HL-60 (cell line): ENCODE measurements at regions not wholly inside any gene's neighbourhood (a gene's known extent, or its start where the extent isn't known, plus 50 kb on each side); places are given as distances from the start of the nearest gene placed in this dataset.

Experiments used
- CTCF ChIP-seq: IDR thresholded peaks from one replicate; pipeline ENCODE4 v1.5.1; 2011; ENCODE audit warnings: low read length, control low read depth, inconsistent platforms; ENCODE audit not compliant: insufficient read depth
- GABPA ChIP-seq: IDR thresholded peaks from 2 replicates; pipeline ENCODE4 v1.6.1; 2012; ENCODE audit warnings: low read depth
- POLR2AphosphoS5 ChIP-seq: IDR thresholded peaks from 2 replicates; pipeline ENCODE4 v1.6.1; 2012; ENCODE audit warnings: low read depth
- SPI1 ChIP-seq: IDR thresholded peaks from 2 replicates; pipeline ENCODE4 v1.6.1; 2012; ENCODE audit warnings: low read depth, mild to moderate bottlenecking, borderline replicate concordance

GRCh38 chr15:35818846-35819245 is 272.9 kb upstream of the DPH6 start:
- no peak for TF ChIP-seq SPI1
- TF ChIP-seq POLR2AphosphoS5 = no peak
- TF ChIP-seq CTCF = no peak
- no peak for TF ChIP-seq GABPA
